Liver (tissue), 8 donors: ENCODE measurements at regions not wholly inside any gene's neighbourhood (a gene's known extent, or its start where the extent isn't known, plus 50 kb on each side); places are given as distances from the start of the nearest gene placed in this dataset.

Source experiments
- DNase-seq: peaks from one replicate; pipeline ENCODE4 v3.0.0-alpha.2; 2017; ENCODE audit warnings: low spot score
- H3K27ac ChIP-seq, 2 donors: one replicate each; pipeline ENCODE4 v1.7.0; 2013; ENCODE audit warnings: inconsistent platforms in 2 of 2, low read length in 2 of 2, control low read depth in 1 of 2, low read depth in 1 of 2, mild to moderate bottlenecking in 1 of 2
- H3K27me3 ChIP-seq, 4 donors: one replicate each; pipeline versions ENCODE4 v1.6.1 to v1.7.0; 2013; ENCODE audit warnings: low read length in 3 of 4, inconsistent platforms in 1 of 4, mild to moderate bottlenecking in 1 of 4, moderate library complexity in 1 of 4; ENCODE audit not compliant: control insufficient read depth in 4 of 4, insufficient read depth in 4 of 4
- H3K36me3 ChIP-seq, 4 donors: one replicate each; pipeline versions ENCODE4 v1.6.1 to v1.7.0; 2013; ENCODE audit warnings: low read length in 3 of 4, mild to moderate bottlenecking in 3 of 4, low read depth in 1 of 4, moderate library complexity in 1 of 4; ENCODE audit not compliant: control insufficient read depth in 4 of 4, insufficient read depth in 3 of 4
- H3K4me1 ChIP-seq, 4 donors: one replicate each; pipeline versions ENCODE4 v1.6.1 to v1.7.0; 2013; ENCODE audit warnings: low read length in 3 of 4, mild to moderate bottlenecking in 3 of 4, moderate library complexity in 1 of 4; ENCODE audit not compliant: control insufficient read depth in 4 of 4, insufficient read depth in 4 of 4
- H3K4me3 ChIP-seq, 3 donors: one replicate each; pipeline versions ENCODE4 v1.6.1 to v1.7.0; 2013; ENCODE audit warnings: low read length in 3 of 3, control low read depth in 1 of 3, low read depth in 1 of 3, mild to moderate bottlenecking in 1 of 3
- H3K9ac ChIP-seq, 2 donors: one replicate each; pipeline ENCODE4 v1.7.0; 2013; ENCODE audit warnings: low read length in 2 of 2, mild to moderate bottlenecking in 2 of 2, moderate library complexity in 2 of 2, control low read depth in 1 of 2, low read depth in 1 of 2
- H3K9me3 ChIP-seq, 4 donors: one replicate each; pipeline versions ENCODE4 v1.6.1 to v1.7.0; 2013; ENCODE audit warnings: low read length in 3 of 4; ENCODE audit not compliant: control insufficient read depth in 4 of 4
- EGR1 ChIP-seq, 2 donors: IDR thresholded peaks; 2 replicates each; pipeline ENCODE4 v1.6.1; 2016 to 2018; ENCODE audit warnings: antibody characterized with exemption in 2 of 2, low read depth in 2 of 2
- FOXA1 ChIP-seq: IDR thresholded peaks from 2 replicates; pipeline ENCODE4 v1.6.1; 2016; ENCODE audit warnings: antibody characterized with exemption
- FOXA2 ChIP-seq: IDR thresholded peaks from 2 replicates; pipeline ENCODE4 v1.6.1; 2016; ENCODE audit warnings: antibody characterized with exemption
- GABPA ChIP-seq, 2 donors: IDR thresholded peaks in 1 of 2; conservative IDR thresholded peaks in 1 of 2; 2 replicates each; pipeline ENCODE4 v1.6.1; 2016; ENCODE audit warnings: antibody characterized with exemption in 2 of 2, mild to moderate bottlenecking in 1 of 2, moderate library complexity in 1 of 2
- HNF4A ChIP-seq, 2 donors: conservative IDR thresholded peaks; 2 replicates each; pipeline ENCODE4 v1.6.1; 2016; ENCODE audit warnings: antibody characterized with exemption in 2 of 2, mild to moderate bottlenecking in 2 of 2
- HNF4G ChIP-seq: IDR thresholded peaks from 2 replicates; pipeline ENCODE4 v1.6.1; 2016; ENCODE audit warnings: antibody characterized with exemption
- JUND ChIP-seq, 2 donors: IDR thresholded peaks; 2 replicates each; pipeline ENCODE4 v1.6.1; 2016; ENCODE audit warnings: antibody characterized with exemption in 2 of 2
- NR2F2 ChIP-seq: IDR thresholded peaks from 2 replicates; pipeline ENCODE4 v1.6.1; 2016; ENCODE audit warnings: antibody characterized with exemption
- RAD21 ChIP-seq, 2 donors: IDR thresholded peaks; 2 replicates each; pipeline ENCODE4 v1.6.1; 2016; ENCODE audit warnings: antibody characterized with exemption in 2 of 2, mild to moderate bottlenecking in 2 of 2
- RXRA ChIP-seq, 2 donors: IDR thresholded peaks; 2 replicates each; pipeline ENCODE4 v1.6.1; 2017 to 2018; ENCODE audit warnings: antibody characterized with exemption in 2 of 2, mild to moderate bottlenecking in 1 of 2
- TAF1 ChIP-seq: conservative IDR thresholded peaks from 2 replicates; pipeline ENCODE4 v1.6.1; 2016; ENCODE audit warnings: antibody characterized with exemption, mild to moderate bottlenecking
- YY1 ChIP-seq: IDR thresholded peaks from 2 replicates; pipeline ENCODE4 v1.6.1; 2016; ENCODE audit warnings: antibody characterized with exemption, mild to moderate bottlenecking
- WGBS: extraction: QIAGEN DNeasy Blood & Tissue Kit; methylation state at CpG from one replicate; pipeline ENCODE4 v1.1.7; 2013; 5-methylcytosine and 5-hydroxymethylcytosine counted together
- TF ChIP-seq, protein P1 (sequence below): IDR thresholded peaks from 2 replicates; pipeline ENCODE4 v1.6.1; 2016; ENCODE audit warnings: antibody characterized with exemption, mild to moderate bottlenecking
- TF ChIP-seq, protein P2 (sequence below): IDR thresholded peaks from 2 replicates; pipeline ENCODE4 v1.6.1; 2016; ENCODE audit warnings: antibody characterized with exemption
- TF ChIP-seq, protein P3 (sequence below): IDR thresholded peaks from 2 replicates; pipeline ENCODE4 v1.6.1; 2016; ENCODE audit warnings: antibody characterized with exemption
- TF ChIP-seq, protein P4 (sequence below): IDR thresholded peaks from 2 replicates; pipeline ENCODE4 v1.6.1; 2016; ENCODE audit warnings: antibody characterized with exemption
- TF ChIP-seq, protein P5 (sequence below): fragments of 150-350 bp; IDR thresholded peaks from 2 replicates; pipeline ENCODE4 v1.5.1; 2017; ENCODE audit warnings: improper control_type of control experiment, low read depth, low read length; ENCODE audit not compliant: missing input control
- donor health status: healthy.
- donor health status: healthy.
- donor health status: healthy.
- donor health status: healthy.
- donor health status: healthy.

DNA sequence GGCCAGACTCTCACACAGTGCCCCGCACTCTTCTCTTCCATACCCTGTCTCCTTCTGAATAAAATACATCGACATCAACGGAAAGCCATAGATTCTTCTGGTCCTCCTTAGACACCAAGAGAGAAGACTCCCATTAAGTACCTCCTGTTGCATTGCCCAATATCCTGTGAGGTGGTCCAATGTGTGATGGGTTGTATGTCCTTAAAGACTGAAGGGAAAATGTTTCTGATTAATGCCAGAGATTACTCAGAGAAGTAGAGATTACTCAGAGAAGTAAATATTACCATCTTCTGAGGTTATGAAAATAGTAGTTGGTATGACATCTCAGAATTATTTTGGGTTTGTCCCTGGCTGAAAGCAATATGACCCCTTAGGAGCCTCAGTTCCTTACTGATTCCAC lies 60.8 kb upstream of the GALNT15 start (continued):
- TF ChIP-seq, protein P1, sequence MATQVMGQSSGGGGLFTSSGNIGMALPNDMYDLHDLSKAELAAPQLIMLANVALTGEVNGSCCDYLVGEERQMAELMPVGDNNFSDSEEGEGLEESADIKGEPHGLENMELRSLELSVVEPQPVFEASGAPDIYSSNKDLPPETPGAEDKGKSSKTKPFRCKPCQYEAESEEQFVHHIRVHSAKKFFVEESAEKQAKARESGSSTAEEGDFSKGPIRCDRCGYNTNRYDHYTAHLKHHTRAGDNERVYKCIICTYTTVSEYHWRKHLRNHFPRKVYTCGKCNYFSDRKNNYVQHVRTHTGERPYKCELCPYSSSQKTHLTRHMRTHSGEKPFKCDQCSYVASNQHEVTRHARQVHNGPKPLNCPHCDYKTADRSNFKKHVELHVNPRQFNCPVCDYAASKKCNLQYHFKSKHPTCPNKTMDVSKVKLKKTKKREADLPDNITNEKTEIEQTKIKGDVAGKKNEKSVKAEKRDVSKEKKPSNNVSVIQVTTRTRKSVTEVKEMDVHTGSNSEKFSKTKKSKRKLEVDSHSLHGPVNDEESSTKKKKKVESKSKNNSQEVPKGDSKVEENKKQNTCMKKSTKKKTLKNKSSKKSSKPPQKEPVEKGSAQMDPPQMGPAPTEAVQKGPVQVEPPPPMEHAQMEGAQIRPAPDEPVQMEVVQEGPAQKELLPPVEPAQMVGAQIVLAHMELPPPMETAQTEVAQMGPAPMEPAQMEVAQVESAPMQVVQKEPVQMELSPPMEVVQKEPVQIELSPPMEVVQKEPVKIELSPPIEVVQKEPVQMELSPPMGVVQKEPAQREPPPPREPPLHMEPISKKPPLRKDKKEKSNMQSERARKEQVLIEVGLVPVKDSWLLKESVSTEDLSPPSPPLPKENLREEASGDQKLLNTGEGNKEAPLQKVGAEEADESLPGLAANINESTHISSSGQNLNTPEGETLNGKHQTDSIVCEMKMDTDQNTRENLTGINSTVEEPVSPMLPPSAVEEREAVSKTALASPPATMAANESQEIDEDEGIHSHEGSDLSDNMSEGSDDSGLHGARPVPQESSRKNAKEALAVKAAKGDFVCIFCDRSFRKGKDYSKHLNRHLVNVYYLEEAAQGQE = no peak

DNA sequence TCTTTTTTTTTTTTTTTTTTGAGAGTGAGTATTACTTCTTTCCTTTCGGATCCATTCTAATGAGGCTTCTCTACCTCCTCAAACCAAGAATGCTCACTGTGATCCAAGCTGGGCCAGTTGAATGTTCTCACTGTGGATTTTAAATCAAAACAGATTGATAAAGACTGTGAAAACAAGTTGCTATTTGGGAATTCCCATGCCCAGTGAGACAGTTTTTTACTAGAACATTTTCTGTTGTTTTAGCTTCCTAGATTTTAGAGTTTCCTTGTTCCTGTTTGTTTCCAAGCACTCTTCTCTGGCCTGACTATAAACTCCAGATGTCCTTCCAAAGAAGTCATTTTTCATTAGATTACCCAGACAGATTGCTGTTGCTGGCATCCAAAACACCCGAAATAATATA lies 60.1 kb upstream of the GALNT15 start:
- no peak overlapping the region for H3K4me3 ChIP-seq
- no peak for TF ChIP-seq TAF1
- TF ChIP-seq FOXA2 = no peak
- no peak for TF ChIP-seq RAD21 (IDR thresholded peaks at IDR 0.05)
- TF ChIP-seq FOXA1 = no peak
- TF ChIP-seq HNF4A (conservative IDR thresholded peaks at IDR 0.05) = no peak
- no peak for TF ChIP-seq NR2F2
- no peak for TF ChIP-seq GABPA (IDR thresholded peaks at IDR 0.05 in 1 of 2, conservative IDR thresholded peaks at IDR 0.05 in 1 of 2)
- no peak for TF ChIP-seq JUND (IDR thresholded peaks at IDR 0.05)
- TF ChIP-seq, protein P1 = no peak
- no peak for TF ChIP-seq EGR1 (IDR thresholded peaks at IDR 0.05; ENCODE audit: low read depth in 2 of 2)
- TF ChIP-seq HNF4G = no peak
- no peak for TF ChIP-seq RXRA (IDR thresholded peaks at IDR 0.05)
- TF ChIP-seq, protein P2, sequence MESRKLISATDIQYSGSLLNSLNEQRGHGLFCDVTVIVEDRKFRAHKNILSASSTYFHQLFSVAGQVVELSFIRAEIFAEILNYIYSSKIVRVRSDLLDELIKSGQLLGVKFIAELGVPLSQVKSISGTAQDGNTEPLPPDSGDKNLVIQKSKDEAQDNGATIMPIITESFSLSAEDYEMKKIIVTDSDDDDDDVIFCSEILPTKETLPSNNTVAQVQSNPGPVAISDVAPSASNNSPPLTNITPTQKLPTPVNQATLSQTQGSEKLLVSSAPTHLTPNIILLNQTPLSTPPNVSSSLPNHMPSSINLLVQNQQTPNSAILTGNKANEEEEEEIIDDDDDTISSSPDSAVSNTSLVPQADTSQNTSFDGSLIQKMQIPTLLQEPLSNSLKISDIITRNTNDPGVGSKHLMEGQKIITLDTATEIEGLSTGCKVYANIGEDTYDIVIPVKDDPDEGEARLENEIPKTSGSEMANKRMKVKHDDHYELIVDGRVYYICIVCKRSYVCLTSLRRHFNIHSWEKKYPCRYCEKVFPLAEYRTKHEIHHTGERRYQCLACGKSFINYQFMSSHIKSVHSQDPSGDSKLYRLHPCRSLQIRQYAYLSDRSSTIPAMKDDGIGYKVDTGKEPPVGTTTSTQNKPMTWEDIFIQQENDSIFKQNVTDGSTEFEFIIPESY = no peak
- TF ChIP-seq, protein P3, sequence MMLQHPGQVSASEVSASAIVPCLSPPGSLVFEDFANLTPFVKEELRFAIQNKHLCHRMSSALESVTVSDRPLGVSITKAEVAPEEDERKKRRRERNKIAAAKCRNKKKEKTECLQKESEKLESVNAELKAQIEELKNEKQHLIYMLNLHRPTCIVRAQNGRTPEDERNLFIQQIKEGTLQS = no peak
- TF ChIP-seq, protein P4, sequence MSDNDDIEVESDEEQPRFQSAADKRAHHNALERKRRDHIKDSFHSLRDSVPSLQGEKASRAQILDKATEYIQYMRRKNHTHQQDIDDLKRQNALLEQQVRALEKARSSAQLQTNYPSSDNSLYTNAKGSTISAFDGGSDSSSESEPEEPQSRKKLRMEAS = no peak
- TF ChIP-seq YY1 = no peak
- TF ChIP-seq, protein P5, sequence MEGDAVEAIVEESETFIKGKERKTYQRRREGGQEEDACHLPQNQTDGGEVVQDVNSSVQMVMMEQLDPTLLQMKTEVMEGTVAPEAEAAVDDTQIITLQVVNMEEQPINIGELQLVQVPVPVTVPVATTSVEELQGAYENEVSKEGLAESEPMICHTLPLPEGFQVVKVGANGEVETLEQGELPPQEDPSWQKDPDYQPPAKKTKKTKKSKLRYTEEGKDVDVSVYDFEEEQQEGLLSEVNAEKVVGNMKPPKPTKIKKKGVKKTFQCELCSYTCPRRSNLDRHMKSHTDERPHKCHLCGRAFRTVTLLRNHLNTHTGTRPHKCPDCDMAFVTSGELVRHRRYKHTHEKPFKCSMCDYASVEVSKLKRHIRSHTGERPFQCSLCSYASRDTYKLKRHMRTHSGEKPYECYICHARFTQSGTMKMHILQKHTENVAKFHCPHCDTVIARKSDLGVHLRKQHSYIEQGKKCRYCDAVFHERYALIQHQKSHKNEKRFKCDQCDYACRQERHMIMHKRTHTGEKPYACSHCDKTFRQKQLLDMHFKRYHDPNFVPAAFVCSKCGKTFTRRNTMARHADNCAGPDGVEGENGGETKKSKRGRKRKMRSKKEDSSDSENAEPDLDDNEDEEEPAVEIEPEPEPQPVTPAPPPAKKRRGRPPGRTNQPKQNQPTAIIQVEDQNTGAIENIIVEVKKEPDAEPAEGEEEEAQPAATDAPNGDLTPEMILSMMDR = no peak
- whole genome bisulfite sequencing = 86% methylated on average over 2 of the region's 2 CpGs
- DNase-seq = no peak
- no peaks in the 10 kb centered on the region for H3K27me3 ChIP-seq
- no peak overlapping the region for H3K9ac ChIP-seq
- no peak overlapping the region for H3K27ac ChIP-seq
- H3K9me3 ChIP-seq = peaks cover 0 to 3% (median 0%) of the 10 kb centered on the region in 4 donors
- no peaks in the 10 kb centered on the region for H3K4me1 ChIP-seq
- no peaks in the 10 kb centered on the region for H3K36me3 ChIP-seq
